HepG2 (cell line): ENCODE measurements at regions not wholly inside any gene's neighbourhood (a gene's known extent, or its start where the extent isn't known, plus 50 kb on each side); places are given as distances from the start of the nearest gene placed in this dataset.

Experiments used
- ATAC-seq: fragments of 200-7000 bp; cut with Tn5 transposase; 3 replicates; pipeline ENCODE4 v1.9.1; 2020; ENCODE audit warnings: mild to moderate bottlenecking, moderate library complexity
- BruUV-seq: library from RNA; stranded (reverse); fragments of 400-500 nt; replicated peaks from 2 replicates; lab custom pipeline; 2021; lab: Mats Ljungman, UMichigan
- CTCF ChIA-PET: fragments of 300-600 bp; formaldehyde crosslinking; extraction: SDS; loops from one replicate; lab custom pipeline; 2021; ENCODE audit warnings: low total read pairs, inconsistent platforms, low intra/inter-chr PET ratio; lab: Yijun Ruan, JAX
- POLR2A ChIA-PET: fragments of 350-600 bp; sonication (Branson Sonifier 250); formaldehyde crosslinking; loops from one replicate; lab custom pipeline; 2020; ENCODE audit warnings: antibody characterized with exemption, inconsistent platforms; lab: Yijun Ruan, JAX
- DNase-seq: peaks from one replicate; pipeline ENCODE4 v3.0.0-alpha.2; 2015; ENCODE audit warnings: low spot score
- FAIRE-seq: peaks from 3 replicates; lab custom pipeline; 2011; peaks lifted over from hg19 to GRCh38; lab: Jason Lieb, UNC
- H2AFZ ChIP-seq: one replicate; pipeline ENCODE4 v1.6.1; 2011; ENCODE audit warnings: low read length, inconsistent platforms
- H3K27ac ChIP-seq: fragments of 300-600 bp; 3 replicates; pipeline ENCODE4 v1.8.0; 2011; ENCODE audit warnings: mixed run types, mild to moderate bottlenecking, mixed read lengths, low read length, inconsistent platforms; ENCODE audit not compliant: insufficient read depth; ENCODE audit errors: extremely low read length
- H3K27me3 ChIP-seq, 2 experiments: fragments of 200-600 bp in 1 of 2; 2 replicates in 1 of 2; 3 replicates in 1 of 2; pipeline versions ENCODE4 v1.6.0 to v1.8.0; 2011; ENCODE audit warnings: low read length in 2 of 2, mild to moderate bottlenecking in 2 of 2, moderate library complexity in 2 of 2, inconsistent platforms in 1 of 2; ENCODE audit not compliant: insufficient read depth in 2 of 2, control insufficient read depth in 1 of 2
- H3K36me3 ChIP-seq, 2 experiments: fragments of 200-600 bp in 1 of 2; replicated peaks in 1 of 2; 2 replicates in 1 of 2; 3 replicates in 1 of 2; pipeline versions ENCODE4 v1.5.1 to v1.8.0; 2011; ENCODE audit warnings: low read length in 2 of 2, inconsistent platforms in 1 of 2; ENCODE audit not compliant: insufficient read depth in 2 of 2, control insufficient read depth in 1 of 2
- H3K4me1 ChIP-seq: 2 replicates; pipeline ENCODE4 v1.5.1; 2012; ENCODE audit warnings: low read length, inconsistent platforms; ENCODE audit not compliant: insufficient read depth
- H3K4me2 ChIP-seq: 2 replicates; pipeline ENCODE4 v1.6.0; 2011; ENCODE audit warnings: low read depth, low read length, inconsistent platforms
- H3K4me3 ChIP-seq, 3 experiments: fragments of 200-600 bp in 1 of 3; sonication (generic), shearing (Covaris generic) in 1 of 3; replicated peaks in 1 of 3; 2 replicates each; pipeline ENCODE4 v1.5.1; 2011 to 2016; ENCODE audit warnings: low read length in 3 of 3, inconsistent platforms in 2 of 3, low read depth in 2 of 3, mild to moderate bottlenecking in 2 of 3, control low read depth in 1 of 3, mixed read lengths in 1 of 3; ENCODE audit not compliant: insufficient read depth in 1 of 3
- H3K79me2 ChIP-seq: one replicate; pipeline ENCODE4 v1.6.1; 2011; ENCODE audit warnings: low read length, inconsistent platforms; ENCODE audit not compliant: insufficient read depth
- H3K9ac ChIP-seq: 2 replicates; pipeline ENCODE4 v1.6.0; 2011; ENCODE audit warnings: mild to moderate bottlenecking, low read depth, low read length, inconsistent platforms; ENCODE audit not compliant: insufficient read depth
- H3K9me3 ChIP-seq: 2 replicates; pipeline ENCODE4 v1.5.1; 2012; ENCODE audit warnings: mild to moderate bottlenecking, low read length
- H4K20me1 ChIP-seq: 2 replicates; pipeline ENCODE4 v1.6.0; 2011; ENCODE audit warnings: inconsistent platforms, mild to moderate bottlenecking, low read length, moderate library complexity; ENCODE audit not compliant: insufficient read depth
- CREB1 ChIP-seq, 2 experiments: fragments of 450-650 bp in 1 of 2; IDR thresholded peaks; 2 replicates each; pipeline ENCODE4 v1.6.1; 2016 to 2017; ENCODE audit warnings: control low read depth in 1 of 2, mild to moderate bottlenecking in 1 of 2, missing compliant biosample characterization in 1 of 2, missing genetic modification characterization in 1 of 2
- HDAC6 ChIP-seq: fragments of 200-600 bp; sonication (generic); IDR thresholded peaks from 2 replicates; pipeline ENCODE4 v1.7.0; 2017; ENCODE audit warnings: mild to moderate bottlenecking, antibody characterized with exemption, low read length, low read depth
- HIVEP1 ChIP-seq: sonication (generic); formaldehyde crosslinking; IDR thresholded peaks from 2 replicates; pipeline ENCODE4 v1.4.0; 2020; ENCODE audit warnings: mild to moderate bottlenecking, missing genetic modification reagents
- HMG20A ChIP-seq: IDR thresholded peaks from 2 replicates; pipeline ENCODE4 v1.6.1; 2016; ENCODE audit warnings: borderline replicate concordance
- MAFF ChIP-seq: IDR thresholded peaks from 2 replicates; pipeline ENCODE4 v1.6.1; 2011; ENCODE audit warnings: low read depth, low read length, improper control_type of control experiment
- MAFK ChIP-seq, 2 experiments: IDR thresholded peaks in 1 of 2; conservative IDR thresholded peaks in 1 of 2; 2 replicates each; pipeline ENCODE4 v1.6.1; 2011; ENCODE audit warnings: improper control_type of control experiment in 2 of 2, low read length in 2 of 2
- ZNF251 ChIP-seq: sonication (generic); formaldehyde crosslinking; IDR thresholded peaks from 2 replicates; pipeline ENCODE4 v1.9.0; 2021; ENCODE audit warnings: mild to moderate bottlenecking, missing genetic modification reagents
- ZNF570 ChIP-seq: sonication (generic); formaldehyde crosslinking; IDR thresholded peaks from 2 replicates; pipeline ENCODE4 v1.4.0; 2020; ENCODE audit warnings: mild to moderate bottlenecking, missing genetic modification reagents, borderline replicate concordance
- WGBS: methylation state at CpG from one replicate; pipeline ENCODE4 v1.1.6; 2017; ENCODE audit warnings: low lambda C conversion rate; 5-methylcytosine and 5-hydroxymethylcytosine counted together
- in situ Hi-C: cut with HindIII; loops from 2 replicates; pipeline ENCODE4 v1.10.0; 2017; ENCODE audit warnings: low pct_unique_long_range_greater_than_20kb; ENCODE audit not compliant: extremely low pct_ligation_motif_present
- intact Hi-C: fragments of 100-400 bp; cut with micrococcal nuclease; formaldehyde crosslinking; loops from one replicate; pipeline ENCODE4 v1.10.0; 2022; ENCODE audit not compliant: unreplicated experiment
- TF ChIP-seq, protein P1 (sequence below): sonication (generic); formaldehyde crosslinking; IDR thresholded peaks from 2 replicates; pipeline ENCODE4 v1.4.0; 2020; ENCODE audit warnings: missing genetic modification reagents; ENCODE audit errors: not compliant biosample characterization
- TF ChIP-seq, protein P2 (sequence below): sonication (generic); formaldehyde crosslinking; IDR thresholded peaks from 2 replicates; pipeline ENCODE4 v1.5.1; 2020; ENCODE audit warnings: missing genetic modification reagents, mild to moderate bottlenecking, borderline replicate concordance

DNA sequence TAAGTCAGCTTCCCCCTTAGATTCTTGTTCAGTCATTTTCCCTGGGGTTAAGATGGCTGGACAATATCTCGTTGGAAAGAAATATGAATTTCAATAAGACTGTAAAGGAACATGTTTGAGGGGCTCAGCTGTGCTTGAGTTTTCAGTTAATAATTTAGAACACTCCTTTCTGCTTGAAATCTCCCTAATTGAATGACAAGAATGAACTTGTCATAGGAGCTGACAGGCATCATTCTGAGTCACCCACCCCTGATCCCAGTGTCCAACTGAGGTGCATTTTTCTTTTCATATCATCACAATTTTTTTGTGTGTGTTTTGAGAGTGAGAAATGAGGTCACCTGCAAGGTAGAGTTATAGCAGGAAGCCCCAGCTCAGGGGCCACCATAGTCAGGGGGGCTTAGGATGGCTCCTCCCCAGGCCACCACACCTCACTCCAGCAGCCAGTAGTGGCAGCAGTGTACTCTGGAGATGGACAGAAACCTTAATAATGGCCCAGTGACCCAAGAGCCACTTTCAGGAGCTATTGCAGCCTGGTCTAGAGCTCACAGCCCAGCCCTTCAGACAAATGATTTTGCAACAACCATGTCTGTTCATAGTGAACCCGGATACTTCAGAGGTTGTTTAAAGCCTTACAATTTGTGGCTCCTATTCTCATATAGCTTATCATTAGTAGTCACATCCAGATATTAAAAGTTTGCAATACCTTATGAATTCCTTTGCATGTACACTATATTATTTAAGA lies 174.5 kb downstream of the MAIP1 start (continued):
- TF ChIP-seq, protein P1, sequence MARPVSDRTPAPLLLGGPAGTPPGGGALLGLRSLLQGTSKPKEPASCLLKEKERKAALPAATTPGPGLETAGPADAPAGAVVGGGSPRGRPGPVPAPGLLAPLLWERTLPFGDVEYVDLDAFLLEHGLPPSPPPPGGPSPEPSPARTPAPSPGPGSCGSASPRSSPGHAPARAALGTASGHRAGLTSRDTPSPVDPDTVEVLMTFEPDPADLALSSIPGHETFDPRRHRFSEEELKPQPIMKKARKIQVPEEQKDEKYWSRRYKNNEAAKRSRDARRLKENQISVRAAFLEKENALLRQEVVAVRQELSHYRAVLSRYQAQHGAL (CRISPR knock-in tag): no peak

DNA sequence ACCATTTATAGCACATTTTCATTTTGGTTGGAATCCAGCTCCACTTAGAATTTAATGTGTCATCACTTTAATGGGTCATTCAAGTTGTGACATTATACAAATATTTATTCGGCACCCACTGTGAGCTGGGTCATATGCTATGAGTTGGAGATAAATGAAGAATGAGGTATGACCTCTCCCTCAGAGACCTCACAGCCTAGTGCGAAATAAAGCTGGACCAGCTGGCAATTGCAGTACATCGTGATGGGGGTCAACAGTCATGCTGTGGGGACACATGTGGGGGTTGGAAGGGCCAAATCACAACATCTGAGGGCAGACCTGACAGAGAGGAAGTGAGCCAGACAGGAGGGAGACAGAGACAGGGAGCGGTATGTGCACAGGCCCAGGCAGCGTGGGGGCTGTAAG lies 175.4 kb downstream of the MAIP1 start:
- 44% methylated on average over 5 of the region's 5 CpGs for WGBS
- DNase-seq (no peak), FAIRE-seq (no peak), ATAC-seq (no peak)
- Histone ChIP-seq H3K4me1 (peaks cover 41% of the 10 kb centered on the region), H3K4me2 (no peak overlapping the region), H2AFZ (no peak overlapping the region), H3K9me3 (peaks cover 9% of the 10 kb centered on the region; the same call in 1 of the 2 replicates), H3K36me3 (no peaks in the 10 kb centered on the region), H3K27me3 (no peaks in the 10 kb centered on the region), H3K79me2 (no peaks in the 10 kb centered on the region), H4K20me1 (no peaks in the 10 kb centered on the region), H3K27ac (no peak overlapping the region), H3K4me3 (no peak overlapping the region), H3K9ac (no peak overlapping the region)
- BruUV-seq: no TSS peak
- in situ Hi-C loops: no loop called here
- intact Hi-C loops: no loop called here
- POLR2A ChIA-PET: no interaction called here
- CTCF ChIA-PET: no interaction called here
- TF ChIP-seq ZNF251 (CRISPR knock-in tag): no peak
- TF ChIP-seq HMG20A (CRISPR knock-in tag): no peak
- TF ChIP-seq HIVEP1 (CRISPR knock-in tag): no peak
- TF ChIP-seq ZNF570 (CRISPR knock-in tag): no peak
- TF ChIP-seq MAFK (conservative IDR thresholded peaks at IDR 0.05 in 1 of 2, IDR thresholded peaks at IDR 0.05 in 1 of 2; ENCODE audit: low read length in 2 of 2): peak; percentile 31 to 39; a peak in 1 of 4 replicates
- TF ChIP-seq HDAC6: no peak
- TF ChIP-seq CREB1 (IDR thresholded peaks at IDR 0.05): 0 out of 2 replicates have a peak, but pooled peaks have one; percentile 15
- no peak for TF ChIP-seq CREB1 (CRISPR knock-in tag; IDR thresholded peaks at IDR 0.05)
- 0 out of 2 replicates have a peak, but pooled peaks have one; percentile 19 for TF ChIP-seq MAFF
- TF ChIP-seq, protein P2, sequence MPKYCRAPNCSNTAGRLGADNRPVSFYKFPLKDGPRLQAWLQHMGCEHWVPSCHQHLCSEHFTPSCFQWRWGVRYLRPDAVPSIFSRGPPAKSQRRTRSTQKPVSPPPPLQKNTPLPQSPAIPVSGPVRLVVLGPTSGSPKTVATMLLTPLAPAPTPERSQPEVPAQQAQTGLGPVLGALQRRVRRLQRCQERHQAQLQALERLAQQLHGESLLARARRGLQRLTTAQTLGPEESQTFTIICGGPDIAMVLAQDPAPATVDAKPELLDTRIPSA (CRISPR knock-in tag): no peak
